Lower lobe of right lung (tissue), 2 donors: ENCODE measurements at regions not wholly inside any gene's neighbourhood (a gene's known extent, or its start where the extent isn't known, plus 50 kb on each side); places are given as distances from the start of the nearest gene placed in this dataset. TPM values are rescaled to one million over a fixed set of nuclear protein-coding genes. Genes with fewer than 3 reads are reported as not detected.

Experiments used
- ATAC-seq, 2 donors: fragments of 200-7000 bp; cut with Tn5 transposase; one replicate each; pipeline ENCODE4 v1.9.1; 2020 to 2022; ENCODE audit warnings: mild to moderate bottlenecking in 2 of 2, moderate library complexity in 2 of 2
- DNase-seq: peaks from one replicate; pipeline ENCODE4 v3.0.0-alpha.2; 2020
- H3K27ac ChIP-seq: fragments of 200-600 bp; one replicate; pipeline ENCODE4 v1.8.0; 2022
- H3K27me3 ChIP-seq: fragments of 200-600 bp; one replicate; pipeline ENCODE4 v1.8.0; 2022; ENCODE audit warnings: low read depth
- H3K36me3 ChIP-seq: fragments of 200-600 bp; one replicate; pipeline ENCODE4 v1.8.0; 2022; ENCODE audit warnings: mild to moderate bottlenecking
- H3K4me1 ChIP-seq: fragments of 200-600 bp; one replicate; pipeline ENCODE4 v1.8.0; 2022
- H3K4me3 ChIP-seq: fragments of 200-600 bp; one replicate; pipeline ENCODE4 v1.8.0; 2022; ENCODE audit warnings: mild to moderate bottlenecking
- H3K9me3 ChIP-seq: fragments of 200-600 bp; one replicate; pipeline ENCODE4 v1.8.0; 2022
- CTCF ChIP-seq: fragments of 200-600 bp; IDR thresholded peaks from one replicate; pipeline ENCODE4 v1.8.0; 2022; ENCODE audit warnings: antibody characterized with exemption, mild to moderate bottlenecking
- intact Hi-C: fragments of 100-400 bp; cut with DNase I; formaldehyde crosslinking; loops from one replicate; pipeline ENCODE4 v1.11.0; 2022
- microRNA-seq: library from miRNA; unstranded; fragments of <30 nt; microRNA quantifications from one replicate; pipeline ENCODE4 v1.2.0, GENCODE V29; 2020; ENCODE audit warnings: borderline number of aligned reads
- donor health status: DM: no; HTN: yes; CAD: no; lungs with severe emphysema.

- DNase-seq (no peak), ATAC-seq (no peak)
- intact Hi-C loops = no loop called here
- no peak overlapping the region for H3K4me3 ChIP-seq
- no peak overlapping the region for H3K27ac ChIP-seq
- H3K27me3 ChIP-seq = peaks cover 39% of the 10 kb centered on the region
- H3K36me3 ChIP-seq = no peaks in the 10 kb centered on the region
- no peaks in the 10 kb centered on the region for H3K9me3 ChIP-seq
- TF ChIP-seq CTCF = no peak
- H3K4me1 ChIP-seq = peaks cover 10% of the 10 kb centered on the region
Measured at GRCh38 chr6:33853736-33854135, 49.9 kb upstream of the MLN start.

Small RNA genes in the stretch of these regions (microRNA-seq; reads per million reads assigned to microRNA genes)
- gene MIR7159 = not detected
